Transverse colon (tissue), 4 donors: ENCODE measurements at regions not wholly inside any gene's neighbourhood (a gene's known extent, or its start where the extent isn't known, plus 50 kb on each side); places are given as distances from the start of the nearest gene placed in this dataset.

Experiments used
- CTCF ChIP-seq, 5 experiments: fragments of 200-600 bp in 3 of 5; fragments of 450-650 bp in 2 of 5; sonication (generic) in 3 of 5; IDR thresholded peaks; 1 replicate in 2 of 5; 2 replicates in 3 of 5; pipeline ENCODE4 v1.5.1; 2016 to 2017; ENCODE audit warnings: antibody characterized with exemption in 5 of 5, inconsistent platforms in 3 of 5, mild to moderate bottlenecking in 2 of 5, moderate library complexity in 1 of 5
- EP300 ChIP-seq: sonication (generic); formaldehyde crosslinking; IDR thresholded peaks from one replicate; pipeline ENCODE4 v1.6.1; 2017; ENCODE audit warnings: antibody characterized with exemption, low read depth
- POLR2A ChIP-seq: fragments of 450-650 bp; IDR thresholded peaks from one replicate; pipeline ENCODE4 v1.6.1; 2016; ENCODE audit warnings: antibody characterized with exemption, mild to moderate bottlenecking, moderate library complexity
- POLR2AphosphoS5 ChIP-seq, 3 donors: sonication (generic); formaldehyde crosslinking; IDR thresholded peaks; one replicate each; pipeline ENCODE4 v1.6.1; 2016; ENCODE audit warnings: antibody characterized with exemption in 3 of 3

GRCh38 chr7:69276011-69276729, 322.1 kb upstream of the AUTS2 start:
- TF ChIP-seq POLR2AphosphoS5 (IDR thresholded peaks at IDR 0.05) (peak in 1 of 3 donors; percentile 14), CTCF (IDR thresholded peaks at IDR 0.05) (no peak), POLR2A (no peak), EP300 (no peak)
